Cardiac muscle cell (in vitro differentiated cells and primary cell): ENCODE measurements at regions not wholly inside any gene's neighbourhood (a gene's known extent, or its start where the extent isn't known, plus 50 kb on each side); places are given as distances from the start of the nearest gene placed in this dataset.

Source experiments
- DNase-seq, 2 donors: peaks; one replicate each; pipeline versions ENCODE4 v3.0.0 to v3.0.0-alpha.2; 2010 to 2017; ENCODE audit warnings: low read depth in 1 of 2, low spot score in 1 of 2
- H3K27ac ChIP-seq: fragments of 200-600 bp; sonication (generic); 2 replicates; pipeline ENCODE4 v1.5.1; 2016
- H3K27me3 ChIP-seq: fragments of 200-600 bp; sonication (generic); 2 replicates; pipeline ENCODE4 v1.6.0; 2016; ENCODE audit warnings: control low read depth
- H3K36me3 ChIP-seq: fragments of 200-600 bp; sonication (generic); 2 replicates; pipeline ENCODE4 v1.5.1; 2016; ENCODE audit warnings: control low read depth
- H3K4me1 ChIP-seq: fragments of 200-600 bp; sonication (generic); 2 replicates; pipeline ENCODE4 v1.8.1; 2017; ENCODE audit warnings: low read depth, mild to moderate bottlenecking, mixed run types
- H3K4me3 ChIP-seq: fragments of 200-600 bp; sonication (generic); 2 replicates; pipeline ENCODE4 v1.5.1; 2016; ENCODE audit warnings: mild to moderate bottlenecking
- H3K9me3 ChIP-seq: fragments of 200-600 bp; sonication (generic); 2 replicates; pipeline ENCODE4 v1.5.1; 2017; ENCODE audit warnings: low read depth, mild to moderate bottlenecking, control low read depth
- TF ChIP-seq, protein P1 (sequence below): IDR thresholded peaks from 2 replicates; pipeline ENCODE4 v1.5.1; 2012; ENCODE audit warnings: low read depth, mild to moderate bottlenecking, low read length

DNA sequence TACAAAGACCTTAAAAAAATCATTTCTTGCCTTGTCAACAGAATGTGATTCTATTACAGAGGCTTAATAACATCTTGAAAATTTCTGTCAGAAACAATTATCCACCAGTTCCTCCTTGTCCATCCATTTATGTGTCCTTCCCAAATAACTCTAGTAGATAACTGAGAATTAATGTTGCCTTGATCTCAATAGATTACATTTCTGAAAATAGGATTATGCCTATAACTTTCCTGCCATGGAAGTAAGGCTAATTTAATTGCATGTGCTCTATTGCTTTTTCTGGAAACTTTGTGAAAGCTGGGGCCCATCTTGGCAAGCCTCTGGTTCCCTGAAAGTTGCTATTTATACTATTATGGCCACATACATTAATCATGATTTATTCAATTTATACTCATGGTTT lies 76.2 kb upstream of the UNC5C start:
- DNase-seq = no peak
- H3K27me3 ChIP-seq = no peaks in the 10 kb centered on the region
- no peak overlapping the region for H3K27ac ChIP-seq
- no peak overlapping the region for H3K4me3 ChIP-seq
- TF ChIP-seq, protein P1, sequence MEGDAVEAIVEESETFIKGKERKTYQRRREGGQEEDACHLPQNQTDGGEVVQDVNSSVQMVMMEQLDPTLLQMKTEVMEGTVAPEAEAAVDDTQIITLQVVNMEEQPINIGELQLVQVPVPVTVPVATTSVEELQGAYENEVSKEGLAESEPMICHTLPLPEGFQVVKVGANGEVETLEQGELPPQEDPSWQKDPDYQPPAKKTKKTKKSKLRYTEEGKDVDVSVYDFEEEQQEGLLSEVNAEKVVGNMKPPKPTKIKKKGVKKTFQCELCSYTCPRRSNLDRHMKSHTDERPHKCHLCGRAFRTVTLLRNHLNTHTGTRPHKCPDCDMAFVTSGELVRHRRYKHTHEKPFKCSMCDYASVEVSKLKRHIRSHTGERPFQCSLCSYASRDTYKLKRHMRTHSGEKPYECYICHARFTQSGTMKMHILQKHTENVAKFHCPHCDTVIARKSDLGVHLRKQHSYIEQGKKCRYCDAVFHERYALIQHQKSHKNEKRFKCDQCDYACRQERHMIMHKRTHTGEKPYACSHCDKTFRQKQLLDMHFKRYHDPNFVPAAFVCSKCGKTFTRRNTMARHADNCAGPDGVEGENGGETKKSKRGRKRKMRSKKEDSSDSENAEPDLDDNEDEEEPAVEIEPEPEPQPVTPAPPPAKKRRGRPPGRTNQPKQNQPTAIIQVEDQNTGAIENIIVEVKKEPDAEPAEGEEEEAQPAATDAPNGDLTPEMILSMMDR = no peak
- H3K4me1 ChIP-seq = peaks cover 6% of the 10 kb centered on the region
- no peaks in the 10 kb centered on the region for H3K36me3 ChIP-seq
- H3K9me3 ChIP-seq = no peaks in the 10 kb centered on the region

DNA sequence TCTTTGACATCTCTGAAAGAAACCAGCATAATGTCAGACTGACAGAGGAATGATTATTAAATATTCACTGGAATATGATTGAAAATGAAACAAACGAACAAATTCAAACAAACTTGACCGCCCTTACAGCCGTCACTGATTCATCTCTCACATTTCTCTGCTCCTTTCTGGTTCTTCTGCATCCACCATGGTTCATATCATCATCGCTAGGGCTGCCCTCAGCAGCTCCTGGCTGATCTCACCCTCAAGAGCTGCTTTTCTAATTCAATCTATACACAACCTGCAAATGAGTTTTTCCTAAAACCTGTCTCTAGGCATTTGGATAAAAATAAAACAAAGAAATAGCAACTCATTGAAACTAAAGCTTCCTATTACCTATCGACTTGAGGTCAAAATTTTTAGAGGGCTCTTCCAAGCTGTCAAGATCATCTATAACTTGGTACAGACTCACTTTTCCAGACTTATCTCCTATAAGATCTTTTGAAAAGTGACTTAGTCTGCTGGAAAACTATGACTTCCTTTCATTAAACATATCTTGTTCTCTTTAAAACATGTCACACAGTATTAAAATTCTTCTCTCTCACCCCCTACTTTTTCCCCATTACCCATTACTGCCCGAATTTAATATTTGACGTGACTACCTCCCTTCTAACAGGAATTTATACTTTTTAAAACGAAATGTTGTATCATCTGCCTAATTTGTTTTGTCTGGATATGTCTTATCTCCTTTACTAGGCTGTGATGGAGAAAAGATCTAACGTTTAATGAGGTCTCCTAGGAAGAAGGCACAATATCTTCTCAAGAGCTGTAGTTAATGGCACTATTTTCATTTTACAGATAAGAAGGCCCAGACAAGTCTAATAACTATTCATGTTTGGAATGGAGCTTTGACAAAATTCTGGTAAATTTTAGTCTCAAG lies 71.0 kb upstream of the UNC5C start:
- DNase-seq = no peak
- no peaks in the 10 kb centered on the region for H3K36me3 ChIP-seq
- H3K27ac ChIP-seq = no peak overlapping the region
- no peaks in the 10 kb centered on the region for H3K9me3 ChIP-seq
- H3K27me3 ChIP-seq = no peaks in the 10 kb centered on the region
- H3K4me3 ChIP-seq = no peak overlapping the region
- TF ChIP-seq, protein P1 = no peak
- peaks cover 6% of the 10 kb centered on the region for H3K4me1 ChIP-seq

DNA sequence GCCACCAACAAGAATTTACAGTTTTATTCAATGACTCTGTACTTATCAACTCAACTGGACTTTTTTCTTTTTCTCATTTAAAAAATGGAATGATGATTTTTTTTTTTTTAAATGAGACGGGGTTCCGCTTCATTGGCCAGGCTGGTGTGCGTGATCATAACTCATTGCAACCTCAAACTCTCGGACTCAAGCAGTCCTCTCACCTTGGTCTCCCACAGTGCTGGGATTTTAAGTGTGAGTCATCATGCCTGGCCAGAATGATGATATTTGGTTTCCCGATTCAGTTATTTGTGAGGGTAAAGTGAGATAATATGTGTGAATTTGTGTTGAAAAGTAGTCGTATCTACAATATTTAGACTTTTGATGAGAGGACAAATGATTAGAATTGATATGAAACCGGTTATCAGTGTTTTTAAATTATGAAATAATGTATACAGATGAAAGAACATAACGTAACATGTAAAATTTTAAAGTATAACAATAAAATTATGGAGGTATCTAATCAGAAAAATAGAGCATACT lies 66.0 kb upstream of the UNC5C start:
- Histone ChIP-seq H3K36me3 (no peaks in the 10 kb centered on the region), H3K4me1 (no peaks in the 10 kb centered on the region), H3K27me3 (no peaks in the 10 kb centered on the region), H3K4me3 (no peak overlapping the region), H3K9me3 (no peaks in the 10 kb centered on the region), H3K27ac (no peak overlapping the region)
- TF ChIP-seq, protein P1 = no peak
- DNase-seq = no peak

DNA sequence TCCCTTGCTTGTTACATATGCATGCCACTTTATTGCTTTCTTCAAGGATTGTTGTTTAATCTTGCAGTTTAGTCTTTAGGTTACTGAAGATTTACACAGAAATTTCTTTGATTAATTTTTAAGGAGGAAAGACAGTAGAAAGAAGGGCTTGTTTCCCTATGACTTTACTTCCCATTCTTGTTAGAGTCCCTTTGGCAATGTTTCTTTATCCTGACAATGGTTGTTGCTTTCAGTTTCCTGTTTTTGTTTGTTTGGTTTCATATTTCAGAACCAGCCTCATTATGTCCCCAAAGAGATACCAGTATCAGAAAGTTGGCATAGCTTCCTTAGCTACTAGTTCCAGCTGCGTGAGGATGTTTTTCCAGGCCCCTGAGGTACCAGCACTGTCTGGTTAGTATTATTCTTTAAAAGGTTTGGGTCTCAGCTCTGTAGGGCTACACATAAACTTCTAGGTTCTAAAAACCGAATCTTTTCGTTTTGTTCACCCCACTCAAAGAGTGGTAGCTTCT lies 61.3 kb upstream of the UNC5C start:
- H3K27ac ChIP-seq = no peak overlapping the region
- TF ChIP-seq, protein P1 = no peak
- no peaks in the 10 kb centered on the region for H3K36me3 ChIP-seq
- no peaks in the 10 kb centered on the region for H3K9me3 ChIP-seq
- no peaks in the 10 kb centered on the region for H3K27me3 ChIP-seq
- H3K4me1 ChIP-seq = no peaks in the 10 kb centered on the region
- H3K4me3 ChIP-seq = no peak overlapping the region
- no peak for DNase-seq

DNA sequence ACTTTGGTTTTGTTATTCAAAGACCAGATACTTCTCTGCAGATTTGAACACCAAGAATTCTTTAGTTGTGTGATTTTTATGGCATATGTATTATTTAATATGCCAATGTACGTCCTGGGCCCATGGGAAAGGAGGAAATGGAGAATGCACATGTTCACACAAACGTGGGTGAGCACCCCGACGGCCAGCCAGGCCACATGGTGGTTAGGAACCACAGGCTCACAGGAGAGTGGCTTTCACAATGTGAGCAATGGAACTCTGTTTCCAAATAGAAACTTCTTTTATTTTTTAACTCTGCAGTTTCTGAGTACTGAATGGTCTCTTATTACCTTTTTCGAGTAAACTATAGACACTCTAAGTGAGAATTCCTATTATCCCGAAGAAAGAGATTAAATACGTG lies 58.0 kb upstream of the UNC5C start:
- H3K4me1 ChIP-seq = no peaks in the 10 kb centered on the region
- TF ChIP-seq, protein P1 = no peak
- DNase-seq = no peak

More for the DNA sequence above, 58.0 kb upstream of the UNC5C start:
- no peak overlapping the region for H3K27ac ChIP-seq
- no peaks in the 10 kb centered on the region for H3K36me3 ChIP-seq
- H3K4me3 ChIP-seq = no peak overlapping the region
- H3K9me3 ChIP-seq = no peaks in the 10 kb centered on the region
- H3K27me3 ChIP-seq = no peaks in the 10 kb centered on the region
